Smooth muscle cell (in vitro differentiated cells): ENCODE measurements at regions not wholly inside any gene's neighbourhood (a gene's known extent, or its start where the extent isn't known, plus 50 kb on each side); places are given as distances from the start of the nearest gene placed in this dataset.

ENCODE experiments used
- DNase-seq: peaks from one replicate; lab custom pipeline; 2025; ENCODE audit not compliant: unreplicated experiment; lab: John Stamatoyannopoulos, UW
- H2AFZ ChIP-seq: fragments of 200-600 bp; sonication (generic); 2 replicates; pipeline ENCODE4 v1.6.0; 2016; ENCODE audit warnings: antibody characterized with exemption, low read depth, mild to moderate bottlenecking
- H3F3A ChIP-seq: fragments of 200-600 bp; sonication (generic); 2 replicates; pipeline ENCODE4 v1.6.0; 2017; ENCODE audit warnings: antibody characterized with exemption, low read depth
- H3K27ac ChIP-seq: fragments of 200-600 bp; sonication (generic); 2 replicates; pipeline ENCODE4 v1.5.1; 2016; ENCODE audit warnings: low read depth, mild to moderate bottlenecking
- H3K27me3 ChIP-seq: fragments of 200-600 bp; sonication (generic); 2 replicates; pipeline ENCODE4 v1.6.1; 2016; ENCODE audit warnings: low read depth, mild to moderate bottlenecking
- H3K36me3 ChIP-seq: fragments of 200-600 bp; sonication (generic); 2 replicates; pipeline ENCODE4 v1.5.1; 2016; ENCODE audit warnings: low read depth
- H3K4me1 ChIP-seq: fragments of 200-600 bp; sonication (generic); 2 replicates; pipeline ENCODE4 v1.5.1; 2016; ENCODE audit warnings: low read depth
- H3K4me2 ChIP-seq: fragments of 200-600 bp; sonication (generic); 2 replicates; pipeline ENCODE4 v1.6.0; 2016; ENCODE audit warnings: mild to moderate bottlenecking
- H3K4me3 ChIP-seq: fragments of 200-600 bp; sonication (generic); 2 replicates; pipeline ENCODE4 v1.5.1; 2016; ENCODE audit warnings: mild to moderate bottlenecking
- H3K79me2 ChIP-seq: fragments of 200-600 bp; sonication (generic); 2 replicates; pipeline ENCODE4 v1.6.0; 2016; ENCODE audit warnings: low read depth, mild to moderate bottlenecking
- H3K9ac ChIP-seq: fragments of 200-600 bp; sonication (generic); 2 replicates; pipeline ENCODE4 v1.6.0; 2016; ENCODE audit warnings: low read depth
- H3K9me3 ChIP-seq: fragments of 200-600 bp; sonication (generic); replicated peaks from 2 replicates; pipeline ENCODE4 v1.5.1; 2016; ENCODE audit warnings: low read depth
- H4K20me1 ChIP-seq: fragments of 200-600 bp; sonication (generic); 2 replicates; pipeline ENCODE4 v1.6.0; 2016; ENCODE audit warnings: low read depth
- WGBS: methylation state at CpG from one replicate; pipeline ENCODE4 v1.1.7; 2016; ENCODE audit warnings: low lambda C conversion rate; 5-methylcytosine and 5-hydroxymethylcytosine counted together
- TF ChIP-seq, protein P1 (sequence below): fragments of 200-600 bp; sonication (generic); IDR thresholded peaks from 2 replicates; pipeline ENCODE4 v1.5.1; 2017; ENCODE audit warnings: borderline replicate concordance, mild to moderate bottlenecking, antibody characterized with exemption; ENCODE audit not compliant: insufficient read depth, poor library complexity, severe bottlenecking

DNA sequence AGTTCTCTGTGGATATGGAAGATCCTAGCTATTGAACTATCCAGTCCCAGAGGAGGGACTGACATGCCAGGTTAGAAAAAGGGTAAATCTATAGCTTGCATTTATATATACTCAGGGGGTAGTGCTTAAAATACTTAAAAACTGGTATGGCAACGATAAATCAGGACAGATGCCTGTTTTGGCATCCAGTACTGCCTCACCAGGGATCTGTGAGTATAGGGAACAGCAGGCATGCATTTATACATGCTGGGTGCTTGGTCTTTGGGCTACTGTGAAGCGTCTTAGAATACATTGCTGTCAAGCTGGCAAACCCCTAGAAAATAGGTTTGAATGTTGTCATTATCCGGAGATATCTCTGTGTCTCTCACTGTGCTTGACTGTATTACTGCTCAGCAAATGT lies 94.2 kb upstream of the DRD2 start:
- Histone ChIP-seq H3F3A (no peaks in the 10 kb centered on the region), H3K27ac (no peak overlapping the region), H3K9me3 (no peaks in the 10 kb centered on the region), H4K20me1 (no peaks in the 10 kb centered on the region), H3K4me3 (no peak overlapping the region), H3K9ac (no peak overlapping the region), H3K4me2 (no peak overlapping the region), H3K27me3 (no peaks in the 10 kb centered on the region), H3K4me1 (peaks cover 28% of the 10 kb centered on the region), H3K79me2 (no peaks in the 10 kb centered on the region), H2AFZ (no peak overlapping the region), H3K36me3 (no peaks in the 10 kb centered on the region)
- TF ChIP-seq, protein P1, sequence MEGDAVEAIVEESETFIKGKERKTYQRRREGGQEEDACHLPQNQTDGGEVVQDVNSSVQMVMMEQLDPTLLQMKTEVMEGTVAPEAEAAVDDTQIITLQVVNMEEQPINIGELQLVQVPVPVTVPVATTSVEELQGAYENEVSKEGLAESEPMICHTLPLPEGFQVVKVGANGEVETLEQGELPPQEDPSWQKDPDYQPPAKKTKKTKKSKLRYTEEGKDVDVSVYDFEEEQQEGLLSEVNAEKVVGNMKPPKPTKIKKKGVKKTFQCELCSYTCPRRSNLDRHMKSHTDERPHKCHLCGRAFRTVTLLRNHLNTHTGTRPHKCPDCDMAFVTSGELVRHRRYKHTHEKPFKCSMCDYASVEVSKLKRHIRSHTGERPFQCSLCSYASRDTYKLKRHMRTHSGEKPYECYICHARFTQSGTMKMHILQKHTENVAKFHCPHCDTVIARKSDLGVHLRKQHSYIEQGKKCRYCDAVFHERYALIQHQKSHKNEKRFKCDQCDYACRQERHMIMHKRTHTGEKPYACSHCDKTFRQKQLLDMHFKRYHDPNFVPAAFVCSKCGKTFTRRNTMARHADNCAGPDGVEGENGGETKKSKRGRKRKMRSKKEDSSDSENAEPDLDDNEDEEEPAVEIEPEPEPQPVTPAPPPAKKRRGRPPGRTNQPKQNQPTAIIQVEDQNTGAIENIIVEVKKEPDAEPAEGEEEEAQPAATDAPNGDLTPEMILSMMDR = no peak
- 95% methylated on average over 3 of the region's 3 CpGs for WGBS
- DNase-seq = no peak

DNA sequence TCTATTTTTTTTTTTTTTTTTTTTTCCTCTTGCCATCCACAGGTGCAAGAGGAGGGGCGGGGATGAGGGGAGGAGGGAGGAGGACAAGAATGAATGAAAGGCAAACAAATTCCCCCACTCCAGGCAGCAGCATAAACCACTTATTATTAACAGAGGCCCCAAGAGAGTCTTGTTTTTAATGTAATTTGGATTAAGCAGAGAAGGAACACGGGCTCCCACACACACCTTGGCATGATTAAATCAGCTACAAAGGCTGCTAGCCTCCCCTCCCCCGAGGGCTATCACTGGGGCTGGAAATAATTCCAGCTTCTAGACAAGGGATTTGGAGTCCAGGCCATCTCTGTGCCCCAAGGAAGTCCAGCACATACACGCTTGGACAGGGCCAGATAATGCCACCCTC lies 93.4 kb upstream of the DRD2 start:
- TF ChIP-seq, protein P1 = no peak
- Histone ChIP-seq H3K36me3 (no peaks in the 10 kb centered on the region), H3K79me2 (no peaks in the 10 kb centered on the region), H3K27ac (no peak overlapping the region), H3K4me2 (no peak overlapping the region), H3K9me3 (no peaks in the 10 kb centered on the region), H3K9ac (no peak overlapping the region), H2AFZ (no peak overlapping the region), H3K4me3 (no peak overlapping the region), H4K20me1 (no peaks in the 10 kb centered on the region), H3K4me1 (peaks cover 23% of the 10 kb centered on the region), H3K27me3 (no peaks in the 10 kb centered on the region), H3F3A (no peaks in the 10 kb centered on the region)
- DNase-seq = no peak
- 94% methylated on average over 4 of the region's 4 CpGs for WGBS

DNA sequence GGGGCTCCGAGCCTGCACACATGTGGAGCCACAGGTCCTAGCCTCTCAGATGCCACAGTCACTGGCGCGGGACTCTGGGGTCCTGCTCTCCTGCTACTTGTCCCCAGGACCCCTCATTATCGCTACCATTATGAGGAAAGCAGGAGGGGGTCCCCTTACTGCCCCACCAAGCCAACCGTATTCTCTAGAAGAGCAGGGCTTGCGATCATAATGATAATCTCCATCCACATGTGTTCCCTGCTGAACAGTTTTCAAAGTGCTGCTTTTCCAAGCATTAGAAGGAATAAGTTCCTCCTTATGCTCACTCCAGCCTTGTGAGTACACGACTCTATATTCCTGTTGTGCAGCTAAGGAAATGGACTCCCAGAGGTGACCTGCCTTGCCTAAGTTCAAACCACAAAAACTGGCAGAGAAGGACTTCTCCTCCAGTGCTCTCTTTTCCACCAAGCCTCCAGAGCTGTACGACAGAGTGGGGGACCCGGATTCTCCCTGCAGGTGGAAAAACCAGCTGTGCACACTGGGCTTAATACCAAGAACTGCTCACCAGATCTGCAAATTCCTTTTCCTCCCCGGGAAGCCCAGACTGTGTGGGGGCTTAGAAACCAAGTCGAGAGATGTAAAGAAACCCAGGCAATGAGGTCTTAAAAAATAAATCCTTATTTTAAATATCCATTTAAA lies 92.8 kb upstream of the DRD2 start:
- DNase-seq = no peak

More for the DNA sequence above, 92.8 kb upstream of the DRD2 start:
- TF ChIP-seq, protein P1 = no peak
- H3K79me2 ChIP-seq = no peaks in the 10 kb centered on the region
- WGBS = 84% methylated on average over 11 of the region's 11 CpGs
- no peaks in the 10 kb centered on the region for H3K27me3 ChIP-seq
- H3K27ac ChIP-seq = no peak overlapping the region
- no peaks in the 10 kb centered on the region for H4K20me1 ChIP-seq
- H3K9ac ChIP-seq = no peak overlapping the region
- H3K4me3 ChIP-seq = no peak overlapping the region
- no peak overlapping the region for H2AFZ ChIP-seq
- H3K4me2 ChIP-seq = no peak overlapping the region
- no peaks in the 10 kb centered on the region for H3F3A ChIP-seq
- peaks cover 23% of the 10 kb centered on the region for H3K4me1 ChIP-seq
- H3K36me3 ChIP-seq = no peaks in the 10 kb centered on the region
- no peaks in the 10 kb centered on the region for H3K9me3 ChIP-seq
